CD14-positive monocyte (primary cell): ENCODE measurements at regions not wholly inside any gene's neighbourhood (a gene's known extent, or its start where the extent isn't known, plus 50 kb on each side); places are given as distances from the start of the nearest gene placed in this dataset.

Source experiments
- DNase-seq, 3 donors: peaks; one replicate each; pipeline ENCODE4 v3.0.0-alpha.2; 2011 to 2022
- H2AFZ ChIP-seq: 2 replicates; pipeline ENCODE4 v1.6.0; 2012; ENCODE audit warnings: mild to moderate bottlenecking, low read depth, low read length, inconsistent platforms; ENCODE audit not compliant: insufficient read depth, poor library complexity, severe bottlenecking
- H3K27ac ChIP-seq, 2 donors: 1 replicate in 1 of 2; 2 replicates in 1 of 2; pipeline ENCODE4 v1.5.1; 2012 to 2013; ENCODE audit warnings: low read length in 2 of 2, control low read depth in 1 of 2, inconsistent platforms in 1 of 2, low read depth in 1 of 2, mild to moderate bottlenecking in 1 of 2
- H3K27me3 ChIP-seq, 2 donors: one replicate each; pipeline versions ENCODE4 v1.6.0 to v1.6.1; 2011 to 2013; ENCODE audit warnings: low read length in 2 of 2; ENCODE audit not compliant: control insufficient read depth in 2 of 2, insufficient read depth in 2 of 2
- H3K36me3 ChIP-seq, 2 donors: replicated peaks in 1 of 2; 1 replicate in 1 of 2; 2 replicates in 1 of 2; pipeline versions ENCODE4 v1.5.1 to v1.6.1; 2012 to 2013; ENCODE audit warnings: low read length in 2 of 2, control low read depth in 1 of 2, inconsistent platforms in 1 of 2, mild to moderate bottlenecking in 1 of 2; ENCODE audit not compliant: insufficient read depth in 2 of 2, control insufficient read depth in 1 of 2
- H3K4me1 ChIP-seq, 2 donors: 1 replicate in 1 of 2; 2 replicates in 1 of 2; pipeline versions ENCODE4 v1.5.1 to v1.6.1; 2012 to 2013; ENCODE audit warnings: low read length in 2 of 2, control low read depth in 1 of 2, inconsistent platforms in 1 of 2, mild to moderate bottlenecking in 1 of 2, moderate library complexity in 1 of 2; ENCODE audit not compliant: insufficient read depth in 2 of 2, control insufficient read depth in 1 of 2
- H3K4me2 ChIP-seq: replicated peaks from 2 replicates; pipeline ENCODE3; 2012; ENCODE audit warnings: low read length, moderate library complexity, mild to moderate bottlenecking; ENCODE audit not compliant: poor library complexity, severe bottlenecking; ENCODE audit errors: extremely low read depth
- H3K4me3 ChIP-seq, 3 experiments: fragments of 200-600 bp in 1 of 3; sonication (generic) in 1 of 3; replicated peaks in 1 of 3; 1 replicate in 2 of 3; 2 replicates in 1 of 3; pipeline ENCODE4 v1.5.1; 2011 to 2013; ENCODE audit warnings: low read length in 3 of 3, mild to moderate bottlenecking in 3 of 3, control low read depth in 2 of 3, low read depth in 2 of 3, inconsistent platforms in 1 of 3, moderate library complexity in 1 of 3
- H3K79me2 ChIP-seq: 2 replicates; pipeline ENCODE4 v1.6.0; 2012; ENCODE audit warnings: mild to moderate bottlenecking, control low read depth, inconsistent platforms, low read length, moderate library complexity; ENCODE audit not compliant: insufficient read depth
- H3K9ac ChIP-seq: 2 replicates; pipeline ENCODE4 v1.6.0; 2017; ENCODE audit warnings: low read length, mild to moderate bottlenecking; ENCODE audit not compliant: insufficient read depth, poor library complexity, severe bottlenecking
- H3K9me3 ChIP-seq, 2 donors: replicated peaks in 1 of 2; 1 replicate in 1 of 2; 2 replicates in 1 of 2; pipeline versions ENCODE4 v1.5.1 to v1.6.1; 2012 to 2013; ENCODE audit warnings: low read length in 2 of 2, control low read depth in 1 of 2; ENCODE audit not compliant: control insufficient read depth in 1 of 2, insufficient read depth in 1 of 2
- H4K20me1 ChIP-seq: 2 replicates; pipeline ENCODE4 v1.6.0; 2012; ENCODE audit warnings: mild to moderate bottlenecking, low read length, control low read depth, moderate library complexity; ENCODE audit not compliant: insufficient read depth
- H3K27ac Mint-ChIP-seq, 7 donors: one replicate each; pipeline ENCODE4 v1.8.0; 2020; ENCODE audit warnings: mild to moderate bottlenecking in 7 of 7, mixed read lengths in 7 of 7, moderate library complexity in 6 of 7, inconsistent platforms in 2 of 7
- H3K27me3 Mint-ChIP-seq, 3 donors: one replicate each; pipeline ENCODE4 v1.8.0; 2021 to 2022; ENCODE audit warnings: low read depth in 3 of 3, mild to moderate bottlenecking in 3 of 3, mixed read lengths in 3 of 3, moderate library complexity in 3 of 3, inconsistent platforms in 1 of 3
- H3K36me3 Mint-ChIP-seq, 2 donors: one replicate each; pipeline ENCODE4 v1.8.0; 2020; ENCODE audit warnings: mixed read lengths in 2 of 2, inconsistent platforms in 1 of 2, mild to moderate bottlenecking in 1 of 2
- H3K4me1 Mint-ChIP-seq: one replicate; pipeline ENCODE4 v1.8.0; 2020; ENCODE audit warnings: mild to moderate bottlenecking, mixed read lengths
- H3K4me3 Mint-ChIP-seq, 2 donors: one replicate each; pipeline ENCODE4 v1.8.0; 2020; ENCODE audit warnings: mild to moderate bottlenecking in 2 of 2, mixed read lengths in 2 of 2, moderate library complexity in 1 of 2
- H3K9me3 Mint-ChIP-seq, 7 donors: one replicate each; pipeline ENCODE4 v1.8.0; 2020 to 2022; ENCODE audit warnings: mixed read lengths in 7 of 7, mild to moderate bottlenecking in 6 of 7, moderate library complexity in 6 of 7, inconsistent platforms in 2 of 7
- CTCF ChIP-seq: fragments of 200-600 bp; IDR thresholded peaks from one replicate; pipeline ENCODE4 v1.8.0; 2022; ENCODE audit warnings: antibody characterized with exemption, mild to moderate bottlenecking
- WGBS: methylation state at CpG from one replicate; pipeline ENCODE4 v1.1.5; 2013; ENCODE audit warnings: missing lambda C conversion rate; ENCODE audit not compliant: insufficient coverage; 5-methylcytosine and 5-hydroxymethylcytosine counted together
- intact Hi-C, 2 donors: fragments of 100-400 bp; cut with micrococcal nuclease; formaldehyde crosslinking; loops; one replicate each; pipeline versions ENCODE4 v1.15.0 to v1.15.1; 2023

GRCh38 chr6:141988954-141989705 is 143.6 kb upstream of the GJE1 start:
- peaks cover 0 to 4% (median 2%) of the 10 kb centered on the region in 7 donors for H3K9me3 Mint-ChIP-seq
- H3K27ac ChIP-seq = no peak overlapping the region
- H3K79me2 ChIP-seq = no peaks in the 10 kb centered on the region
- no peak overlapping the region for H3K4me3 Mint-ChIP-seq
- H3K4me3 ChIP-seq = no peak overlapping the region
- H3K27ac Mint-ChIP-seq = no peak overlapping the region
- H4K20me1 ChIP-seq = no peaks in the 10 kb centered on the region
- TF ChIP-seq CTCF = peak; percentile 25
- DNase-seq = no peak
- H3K4me1 ChIP-seq = no peaks in the 10 kb centered on the region
- no peak overlapping the region for H2AFZ ChIP-seq
- no peak overlapping the region for H3K4me2 ChIP-seq
- no peak overlapping the region for H3K9ac ChIP-seq
- H3K4me1 Mint-ChIP-seq = no peaks in the 10 kb centered on the region
- peaks cover 0 to 1% (median 0%) of the 10 kb centered on the region in 3 donors for H3K27me3 Mint-ChIP-seq
- intact Hi-C loops = no loop called here
- no peaks in the 10 kb centered on the region for H3K36me3 ChIP-seq
- no peaks in the 10 kb centered on the region for H3K36me3 Mint-ChIP-seq
- WGBS = no CpG with 5 or more reads among the region's 2 CpGs
- no peaks in the 10 kb centered on the region for H3K27me3 ChIP-seq
- H3K9me3 ChIP-seq = peaks cover under 1 to 2% of the 10 kb centered on the region in 2 donors

DNA sequence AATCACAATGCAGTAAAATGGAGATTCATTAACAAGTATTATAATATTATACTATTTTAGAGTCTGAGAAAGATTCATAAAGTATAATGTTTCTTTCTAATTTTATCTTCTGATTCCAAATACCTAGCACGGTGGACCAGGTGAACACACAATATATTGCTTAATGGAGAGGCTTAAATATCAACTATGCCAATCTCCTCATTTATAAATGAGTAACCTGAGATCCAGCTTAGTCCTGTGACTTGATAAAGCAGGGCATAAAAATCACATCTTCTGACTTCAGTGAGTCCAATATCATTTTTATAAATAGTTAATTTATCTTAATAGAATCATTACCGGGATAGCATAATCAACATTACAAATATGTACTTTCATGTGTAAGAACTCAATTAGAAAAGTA is 144.4 kb upstream of the GJE1 start:
- Mint-ChIP-seq H3K4me3 (no peak overlapping the region), H3K36me3 (no peaks in the 10 kb centered on the region), H3K27ac (no peak overlapping the region), H3K9me3 (no peaks in the 10 kb centered on the region), H3K4me1 (no peaks in the 10 kb centered on the region), H3K27me3 (peaks cover 0 to 2% (median 1%) of the 10 kb centered on the region in 3 donors)
- Histone ChIP-seq H4K20me1 (no peaks in the 10 kb centered on the region), H2AFZ (no peak overlapping the region), H3K27ac (no peak overlapping the region), H3K4me2 (no peak overlapping the region), H3K9ac (no peak overlapping the region), H3K4me3 (no peak overlapping the region), H3K9me3 (no peaks in the 10 kb centered on the region), H3K36me3 (no peaks in the 10 kb centered on the region), H3K4me1 (no peaks in the 10 kb centered on the region), H3K79me2 (no peaks in the 10 kb centered on the region), H3K27me3 (no peaks in the 10 kb centered on the region)
- intact Hi-C loops = no loop called here
- TF ChIP-seq CTCF = no peak
- no peak for DNase-seq
- WGBS = no CpG with 5 or more reads among the region's 2 CpGs
